DMS 273 (cell line): ENCODE measurements at regions not wholly inside any gene's neighbourhood (a gene's known extent, or its start where the extent isn't known, plus 50 kb on each side); places are given as distances from the start of the nearest gene placed in this dataset.
"Not testable (repeated sequence)": the region's sequence is repeated elsewhere in the genome, so short reads cannot be mapped to it uniquely, and the experiment has no call there.

Source experiments
- DNase-seq: peaks from one replicate; lab custom pipeline; 2025; ENCODE audit not compliant: unreplicated experiment; lab: John Stamatoyannopoulos, UW

DNA sequence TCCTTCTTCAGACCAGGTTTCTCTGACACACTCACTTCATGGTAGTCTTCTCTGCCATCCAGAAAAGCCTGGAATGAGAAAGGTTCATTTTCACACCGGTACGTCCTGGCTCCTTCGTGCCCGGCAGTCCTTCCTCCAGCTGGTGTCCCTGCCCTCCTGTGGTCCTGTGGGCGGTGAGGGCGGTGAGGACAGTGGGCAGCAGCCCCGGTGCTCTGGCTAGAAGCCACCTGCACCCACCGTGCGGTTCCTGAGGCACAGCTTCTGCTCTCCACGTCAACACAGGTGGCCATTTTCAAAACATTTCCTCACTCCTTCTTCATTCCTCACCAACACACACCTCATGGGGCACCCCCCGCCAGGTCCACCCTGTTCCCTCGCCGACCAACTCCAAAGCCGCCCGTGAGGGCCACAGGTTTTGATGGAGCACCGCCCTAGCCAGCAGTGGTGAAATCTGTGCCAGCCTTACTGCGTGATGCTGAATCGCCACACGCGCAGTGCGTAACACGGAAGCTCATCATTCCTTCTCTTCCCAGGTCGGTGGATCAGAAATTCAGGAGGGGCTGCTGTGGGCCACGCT, 251.4 kb upstream of the RNF32 start:
- DNase-seq: no peak

DNA sequence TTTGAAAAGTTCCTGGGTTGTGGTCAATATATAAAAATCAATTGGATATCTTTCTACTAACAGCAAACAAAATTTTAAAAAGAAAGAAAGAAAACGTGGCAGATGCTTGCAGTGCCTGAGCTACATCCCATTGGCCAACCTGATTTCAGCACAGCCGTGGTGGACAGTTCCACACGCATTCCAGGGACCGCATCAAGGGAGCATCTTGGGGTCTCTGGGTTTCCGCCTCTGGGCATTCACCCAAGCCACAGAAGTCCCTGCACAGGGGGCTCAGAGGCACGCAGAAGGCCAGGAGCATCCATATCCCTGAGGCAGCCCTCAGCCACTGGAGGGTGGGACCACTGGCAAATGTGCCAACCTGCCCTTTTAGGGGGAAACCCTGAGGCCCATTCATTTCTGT, 254.5 kb upstream of the RNF32 start:
- DNase-seq: no peak

DNA sequence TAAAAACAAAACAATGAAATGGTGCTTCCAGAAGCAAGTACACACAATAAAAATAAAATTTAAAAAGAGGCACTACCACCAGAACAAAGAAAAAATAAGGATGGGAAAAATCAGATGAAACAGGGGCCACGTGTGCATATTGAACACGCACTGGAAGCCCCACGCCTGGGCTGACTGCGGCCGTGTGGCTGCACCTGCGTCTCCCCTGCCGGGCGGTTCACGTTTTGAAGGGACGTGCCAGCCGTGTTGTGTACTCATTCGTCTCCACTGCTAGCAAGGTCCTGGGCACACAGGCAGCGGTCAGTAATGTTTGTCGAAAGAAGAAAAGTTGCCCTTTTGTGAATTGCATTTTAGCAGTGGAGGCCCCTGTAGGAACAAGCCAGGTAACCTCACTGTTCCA, 255.9 kb upstream of the RNF32 start:
- DNase-seq: no peak

DNA sequence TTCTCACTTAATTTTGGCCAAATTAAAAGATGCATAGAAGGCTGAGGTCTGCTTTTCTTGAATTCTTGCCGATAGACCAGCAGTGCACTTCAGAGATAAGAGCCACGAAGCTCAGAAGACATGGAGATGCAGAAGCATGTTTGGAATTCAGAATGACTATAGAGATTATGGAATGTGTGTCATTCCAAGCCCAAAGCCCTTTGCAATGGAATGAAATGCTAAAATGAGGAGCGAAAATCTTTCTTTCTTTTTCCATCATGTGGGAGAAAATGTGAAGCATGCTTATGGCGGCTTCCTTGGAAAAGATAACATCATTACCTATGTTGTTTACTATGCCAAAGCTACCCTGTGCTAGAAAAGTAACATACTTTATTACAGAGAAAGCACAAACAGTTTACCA, 257.0 kb upstream of the RNF32 start:
- no peak for DNase-seq

DNA sequence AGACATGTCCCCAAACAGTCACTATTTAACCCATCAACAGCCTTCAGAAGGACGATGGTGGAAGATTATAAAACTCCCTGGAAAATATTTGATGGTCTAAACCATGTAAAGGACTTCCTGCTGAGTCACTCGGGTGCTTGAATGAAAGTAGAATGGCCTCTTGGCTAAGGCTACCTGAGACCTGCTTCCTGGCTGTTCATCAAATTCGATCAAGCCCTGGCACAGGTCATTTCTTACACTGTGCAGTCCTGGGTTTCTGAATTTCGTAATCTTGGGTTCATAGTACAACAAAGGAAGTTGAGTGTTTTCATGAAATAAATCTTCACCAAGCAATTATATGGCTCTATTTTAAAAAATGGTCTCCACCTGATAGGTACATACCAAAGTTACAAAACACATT, 260.3 kb upstream of the RNF32 start:
- no peak for DNase-seq

DNA sequence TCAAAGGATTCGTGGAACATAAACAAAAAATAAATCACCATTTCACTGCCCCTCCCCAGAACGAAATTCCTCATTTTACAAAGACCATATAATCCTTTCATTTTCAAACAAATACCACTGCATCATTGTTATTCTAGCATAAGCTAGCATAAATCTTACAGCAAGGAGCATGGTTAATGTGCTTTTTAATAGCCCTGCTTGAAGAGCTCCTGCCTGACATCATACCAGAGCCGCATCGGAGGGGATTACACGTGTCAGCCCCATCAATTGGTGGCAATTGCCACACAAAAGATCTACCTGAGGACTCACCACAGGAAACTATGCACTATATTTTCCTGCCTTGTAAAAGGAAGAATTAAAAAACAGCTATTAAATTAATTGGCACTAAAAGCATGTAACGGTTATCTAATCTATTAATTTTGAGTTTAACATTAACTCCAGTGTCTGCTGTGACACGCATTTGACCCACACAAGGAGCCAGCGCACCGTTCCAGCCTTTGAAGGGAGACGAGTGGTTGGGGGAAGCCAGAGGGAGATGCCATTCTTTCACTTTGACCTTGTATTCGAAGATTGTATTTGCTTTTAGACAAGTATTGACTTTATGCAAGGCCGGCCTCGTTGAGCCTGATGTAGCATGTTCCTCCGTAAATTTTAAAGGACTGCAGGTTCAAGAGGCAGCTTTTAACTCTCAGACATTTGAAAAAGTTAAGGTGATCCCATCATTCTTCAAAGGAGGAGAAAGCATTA, 261.1 kb upstream of the RNF32 start:
- no peak for DNase-seq

DNA sequence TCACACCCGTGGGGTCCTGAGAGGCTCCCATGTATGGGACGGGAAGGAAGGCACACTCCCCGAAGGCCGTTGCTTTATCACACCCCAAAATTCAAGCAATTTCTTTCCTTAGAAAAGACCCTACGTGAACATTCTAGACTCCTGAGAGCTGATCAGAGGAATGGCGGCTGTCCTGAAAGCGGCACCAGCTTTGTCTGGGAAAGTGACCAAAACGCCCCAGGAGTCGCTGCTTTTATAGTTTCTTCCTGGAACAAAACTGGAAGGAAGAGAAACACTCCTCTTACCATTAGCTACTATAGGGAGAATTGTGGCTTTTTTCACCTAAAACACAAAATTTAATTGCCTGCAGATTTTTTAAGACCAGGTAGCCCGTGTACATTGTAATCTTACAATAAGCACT, 261.8 kb upstream of the RNF32 start:
- no peak for DNase-seq

DNA sequence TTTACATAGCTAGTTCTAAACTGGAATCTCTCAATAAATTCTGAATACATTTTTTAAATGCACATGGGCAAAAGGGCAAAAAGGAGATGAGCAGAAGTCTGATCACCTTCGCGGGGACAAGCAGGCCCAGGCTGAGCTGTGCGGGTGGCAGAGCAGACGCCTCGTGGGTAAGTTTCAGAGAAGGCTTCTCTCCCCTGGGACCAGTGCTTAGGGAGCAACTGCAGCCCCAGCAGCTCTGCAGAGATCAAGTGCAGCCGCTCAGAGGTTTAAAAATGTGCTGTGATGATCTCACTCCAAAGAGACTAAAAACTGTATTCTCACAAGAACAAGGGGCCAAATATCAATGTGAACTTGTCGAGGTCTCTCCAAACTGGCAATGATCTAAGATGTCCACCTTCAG, 264.3 kb upstream of the RNF32 start:
- DNase-seq: no peak

DNA sequence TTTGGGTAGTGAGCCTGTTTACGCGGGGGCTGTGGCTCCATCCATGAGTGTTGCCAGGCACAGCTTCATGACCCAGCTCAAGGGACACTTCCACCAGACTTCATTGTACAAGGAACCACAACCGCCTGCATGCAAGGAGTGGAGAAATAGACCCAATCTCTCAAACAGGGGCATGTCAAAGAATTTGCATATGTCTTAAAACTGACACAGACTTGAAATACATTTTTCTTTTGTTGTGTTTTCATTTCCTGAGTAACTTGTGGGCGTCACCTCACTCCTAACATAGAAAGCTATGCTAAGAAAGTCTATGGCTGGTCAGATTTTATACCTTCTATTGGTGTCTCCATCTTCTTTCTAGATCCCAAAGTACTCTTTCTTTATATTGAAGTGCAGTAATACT, 266.2 kb upstream of the RNF32 start:
- no peak for DNase-seq

DNA sequence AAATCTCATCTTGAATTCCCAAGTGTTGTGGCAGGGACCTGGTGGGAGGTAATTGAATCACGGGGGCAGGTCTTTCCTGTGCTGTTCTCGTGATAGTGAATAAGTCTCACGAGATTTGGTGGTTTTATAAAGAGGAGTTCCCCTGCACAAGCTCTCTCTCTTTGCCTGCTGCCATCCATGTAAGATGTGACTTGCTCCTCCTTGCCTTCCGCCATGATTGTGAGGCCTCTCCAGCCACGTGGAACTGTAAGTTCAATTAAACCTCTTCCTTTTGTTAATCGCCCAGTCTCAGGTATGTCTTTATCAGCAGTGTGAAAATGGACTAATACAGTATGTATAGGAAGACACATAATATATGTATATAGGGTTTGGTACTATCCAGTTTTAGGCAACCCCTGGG, 270.6 kb upstream of the RNF32 start:
- not testable (repeated sequence) for DNase-seq

DNA sequence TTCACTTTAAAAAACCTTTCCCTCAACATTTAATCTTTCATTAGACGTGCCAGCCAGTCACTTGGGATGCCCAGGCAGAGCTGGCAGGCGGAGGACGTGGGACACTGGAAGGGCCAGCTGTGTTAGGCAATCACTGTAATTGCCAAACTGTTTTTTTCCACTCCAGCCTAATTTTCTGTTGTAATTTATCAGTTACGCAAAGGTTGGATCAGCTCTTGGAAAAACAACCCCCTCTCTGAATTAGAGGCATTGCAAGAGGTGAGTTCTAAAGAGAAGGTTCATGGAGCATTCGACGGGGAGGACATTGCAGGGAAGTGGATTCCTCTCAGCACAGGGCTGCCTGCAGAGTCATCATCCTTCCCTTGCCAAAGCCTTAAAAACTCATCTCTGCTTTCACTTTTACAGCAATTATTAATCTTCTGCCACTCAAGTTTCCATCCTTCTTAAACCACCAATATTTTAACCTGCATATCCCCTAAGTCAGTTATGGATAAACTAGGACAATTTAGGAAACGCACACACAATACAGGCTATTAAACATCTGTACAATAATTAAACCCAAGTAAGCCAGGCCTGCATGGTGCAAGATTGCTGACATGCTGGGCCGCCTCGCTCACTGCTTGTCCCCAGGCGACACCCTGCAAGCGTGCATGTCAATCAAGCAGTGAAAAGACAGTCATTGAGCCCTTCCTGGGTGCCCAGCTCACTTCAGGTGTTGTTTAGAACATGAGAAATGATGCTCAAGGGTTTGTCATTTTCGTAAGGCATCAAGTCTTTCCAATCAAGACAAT, 272.3 kb upstream of the RNF32 start:
- DNase-seq: no peak

DNA sequence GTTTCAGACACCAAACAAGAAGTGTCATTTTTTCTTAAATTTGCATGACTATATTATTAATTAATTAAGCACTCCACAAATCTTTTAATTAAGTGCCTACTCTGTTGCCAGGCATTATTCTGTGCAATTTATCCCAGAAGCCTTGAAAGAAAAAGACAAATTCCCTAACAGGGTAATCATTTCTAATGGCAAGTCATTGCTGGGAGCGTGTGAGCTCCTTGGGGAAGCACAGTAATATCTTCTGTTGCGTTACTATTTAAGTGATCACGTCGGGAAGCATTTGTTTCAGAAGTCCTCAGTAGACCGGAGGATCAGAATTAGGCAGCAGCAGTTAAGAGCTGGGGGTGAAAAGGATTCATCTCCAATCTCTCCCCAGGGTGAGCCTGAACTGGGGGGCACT, 276.8 kb upstream of the RNF32 start:
- DNase-seq: no peak

DNA sequence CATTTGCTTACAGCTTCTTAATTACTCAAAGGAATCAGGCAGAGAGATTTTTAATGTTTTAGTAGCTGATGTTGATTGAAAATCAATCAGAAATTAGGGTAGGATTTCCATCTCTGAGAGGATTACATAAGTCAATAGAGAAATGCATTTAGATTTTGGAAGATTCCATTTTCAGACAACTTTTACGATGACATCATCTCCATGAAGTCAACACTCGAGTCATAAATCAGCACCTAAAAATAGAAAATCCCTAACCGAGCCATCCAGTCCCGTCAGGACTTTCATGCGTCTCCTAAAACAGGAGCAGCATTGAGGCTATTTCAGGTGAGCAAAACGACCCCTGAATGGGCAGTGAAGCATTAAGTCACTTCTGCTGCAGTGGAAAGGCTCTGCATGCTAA, 279.7 kb upstream of the RNF32 start:
- DNase-seq: no peak

DNA sequence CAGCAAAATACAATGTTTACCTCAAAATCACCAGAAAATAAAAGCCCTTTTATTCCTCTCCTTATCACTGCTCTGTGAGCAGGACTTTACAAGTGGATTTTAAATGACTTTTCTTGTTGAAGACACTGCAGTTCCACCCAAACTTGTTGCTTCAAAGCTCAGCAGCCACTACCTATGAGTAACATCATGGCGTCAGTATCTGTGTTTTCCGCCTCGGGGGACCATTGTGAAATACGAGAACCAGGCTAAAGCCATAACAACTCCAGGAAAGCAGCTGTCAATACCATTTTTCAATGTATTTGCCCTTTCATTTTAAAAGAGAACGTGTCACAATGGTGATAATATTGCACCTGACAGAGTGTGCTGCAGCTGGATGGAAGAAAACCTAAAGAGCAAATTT, 284.0 kb upstream of the RNF32 start:
- no peak for DNase-seq

DNA sequence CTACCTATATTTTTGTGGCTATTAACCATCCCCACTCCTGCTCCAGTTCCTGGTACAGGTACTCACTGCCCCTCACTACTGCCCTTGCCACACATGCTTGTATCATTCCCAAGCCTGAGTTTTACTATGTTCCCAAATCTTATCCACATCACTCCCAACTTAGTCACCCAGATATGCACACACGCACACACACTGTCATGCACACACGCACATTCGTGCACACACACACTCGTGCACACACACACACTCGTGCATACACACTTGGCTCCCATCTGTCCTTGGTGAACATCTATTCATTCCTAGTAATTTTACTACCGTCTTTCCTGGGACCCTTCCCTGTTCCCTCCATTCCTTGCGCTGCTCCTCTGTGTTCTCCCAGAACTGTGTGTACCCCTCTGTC, 287.2 kb upstream of the RNF32 start:
- DNase-seq: no peak

DNA sequence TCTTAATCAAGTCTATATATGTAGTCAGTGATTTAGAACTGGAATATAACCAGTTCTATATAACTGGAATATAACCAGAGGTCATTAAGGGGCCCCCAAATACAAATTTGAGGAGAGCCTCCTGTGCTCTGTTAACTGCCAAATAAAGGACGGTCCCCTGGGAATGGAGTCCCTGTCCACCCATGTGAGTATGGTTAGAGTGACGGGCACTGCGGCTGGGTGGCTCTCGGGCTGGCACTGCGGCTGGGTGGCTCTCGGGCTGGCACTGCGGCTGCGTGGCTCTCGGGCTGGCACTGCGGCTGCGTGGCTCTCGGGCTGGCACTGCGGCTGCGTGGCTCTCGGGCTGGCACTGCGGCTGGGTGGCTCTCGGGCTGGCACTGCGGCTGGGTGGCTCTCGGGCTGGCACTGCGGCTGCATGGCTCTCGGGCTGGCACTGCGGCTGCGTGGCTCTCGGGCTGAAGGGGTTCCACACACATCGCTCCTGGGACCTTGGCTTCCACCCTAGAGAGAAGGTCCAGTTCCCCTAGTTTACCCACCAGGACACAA, 292.8 kb upstream of the RNF32 start:
- not testable (repeated sequence) for DNase-seq

DNA sequence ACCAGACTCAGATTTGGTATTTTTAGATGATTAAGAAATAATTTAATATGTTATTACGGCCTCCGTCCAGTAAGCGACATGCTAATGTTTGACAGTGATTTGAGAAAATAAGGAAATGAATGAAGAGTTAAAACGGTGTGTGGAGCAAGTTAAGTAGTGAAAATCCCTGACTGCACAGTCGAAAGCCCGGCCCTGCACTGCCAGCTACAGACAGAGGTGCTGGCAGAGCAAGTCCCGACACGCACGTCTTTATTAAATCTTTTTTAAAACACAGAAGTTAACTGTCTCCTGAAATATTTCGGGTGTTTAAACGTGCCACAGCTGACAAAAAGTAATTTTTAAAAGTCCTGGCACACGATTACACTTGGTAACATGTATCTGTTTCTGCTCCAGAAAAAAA, 293.4 kb upstream of the RNF32 start:
- DNase-seq: no peak

DNA sequence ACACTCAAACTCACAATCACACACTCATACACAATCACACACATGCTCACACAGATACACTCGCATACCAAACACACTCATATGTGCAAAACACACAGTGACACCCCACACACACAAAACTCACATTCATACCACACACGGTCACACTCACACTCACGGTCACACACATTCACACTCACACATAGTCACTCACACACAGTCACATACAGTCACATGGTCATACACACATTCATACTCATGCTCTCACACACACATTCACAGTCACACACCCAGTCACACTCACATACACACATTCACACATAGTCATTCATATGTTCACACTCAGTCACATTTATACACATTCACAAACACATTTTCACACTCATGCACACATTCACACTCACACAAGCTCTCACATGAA, 296.0 kb upstream of the RNF32 start:
- no peak for DNase-seq

DNA sequence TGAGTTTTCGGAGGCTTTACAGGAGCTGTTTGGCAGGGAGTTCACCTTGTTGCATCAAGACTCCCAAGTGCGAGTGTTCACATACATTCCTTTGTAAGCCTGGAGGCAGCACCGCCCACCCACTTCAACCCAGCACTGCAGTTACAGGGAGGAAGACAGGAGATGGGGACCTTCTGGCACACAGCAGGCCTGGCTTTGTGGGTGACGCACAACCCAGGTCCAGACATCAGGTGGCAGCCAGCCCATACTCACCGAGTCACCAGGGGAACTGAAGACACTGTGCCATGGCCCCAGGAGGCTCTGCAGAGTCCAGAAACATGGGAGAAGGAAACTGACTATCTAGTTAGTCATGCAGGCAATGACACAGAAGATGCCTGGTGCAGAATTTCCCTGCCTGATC, 305.9 kb upstream of the RNF32 start:
- no peak for DNase-seq

DNA sequence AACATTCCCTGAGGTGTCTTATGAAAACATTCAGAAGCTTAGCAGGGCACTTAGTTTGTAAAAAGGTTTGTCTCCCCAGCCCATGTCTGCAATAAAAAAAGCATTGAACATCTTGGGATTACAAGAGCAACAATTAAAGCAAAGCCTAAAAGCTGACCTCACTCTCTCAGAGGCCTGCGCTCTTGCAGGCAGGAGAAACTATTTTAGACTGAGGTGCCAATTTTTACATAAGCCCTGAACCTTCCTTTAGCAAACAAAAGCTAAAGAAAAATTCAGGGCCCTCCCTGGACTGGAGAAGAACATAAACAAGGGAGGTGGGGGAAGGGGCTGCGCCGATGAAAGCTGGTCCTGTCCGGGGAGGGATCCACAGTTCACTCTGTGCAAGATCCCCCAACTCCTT, 312.7 kb upstream of the RNF32 start:
- DNase-seq: no peak

DNA sequence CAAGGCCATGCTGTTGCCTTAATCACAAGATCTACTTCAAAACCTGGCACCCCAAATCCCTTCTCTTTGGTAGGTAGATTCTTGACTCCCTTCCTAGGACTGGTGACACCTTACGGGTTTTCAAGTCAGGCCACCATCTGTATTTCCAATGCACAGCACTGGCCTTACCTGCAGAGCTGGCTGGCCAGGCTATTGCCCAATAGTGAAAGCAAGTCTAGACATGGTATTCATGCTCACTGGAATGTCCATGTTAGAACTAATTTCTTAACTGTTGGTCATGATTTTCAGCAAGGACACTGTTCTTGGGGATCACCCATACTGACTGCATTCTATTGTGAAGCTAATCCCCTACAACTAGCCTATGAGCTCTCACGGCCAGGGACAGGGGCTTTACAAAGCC, 313.1 kb upstream of the RNF32 start:
- DNase-seq: no peak

DNA sequence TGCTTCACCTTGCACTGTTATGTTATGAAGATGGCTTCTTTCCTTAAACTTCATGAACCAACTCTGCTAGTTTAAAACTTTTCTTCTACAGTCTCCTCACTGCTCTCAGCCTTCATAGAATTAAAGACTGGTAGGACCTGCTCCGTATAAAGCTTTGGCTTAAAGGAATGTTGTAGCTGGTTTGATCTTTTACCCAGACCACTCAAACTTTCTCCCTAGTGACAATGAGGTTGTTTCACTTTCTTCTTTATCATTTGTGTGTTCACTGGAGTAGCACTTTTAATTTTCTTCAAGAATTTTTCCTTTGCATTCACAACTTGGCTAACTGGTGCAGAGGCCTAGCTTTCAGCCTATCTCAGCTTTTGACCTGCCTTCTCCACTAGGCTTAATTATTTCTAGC, 316.4 kb upstream of the RNF32 start:
- no peak for DNase-seq
